ENCODE measurements at regions not wholly inside any gene's neighbourhood (a gene's known extent, or its start where the extent isn't known, plus 50 kb on each side); places are given as distances from the start of the nearest gene placed in this dataset.

- TF ChIP-seq CTCF (conservative IDR thresholded peaks at IDR 0.05; ENCODE audit: low read depth, low read length): no peak
- TF ChIP-seq EZH2 (IDR thresholded peaks at IDR 0.05; ENCODE audit: borderline replicate concordance, low read depth, low read length, poor library complexity, severe bottlenecking): no peak
These were observed 347.0 kb downstream of the DOK5 start for GRCh38 chr20:54822386-54822785.
